ENCODE measurements at regions not wholly inside any gene's neighbourhood (a gene's known extent, or its start where the extent isn't known, plus 50 kb on each side); places are given as distances from the start of the nearest gene placed in this dataset.
"Not testable (repeated sequence)": the region's sequence is repeated elsewhere in the genome, so short reads cannot be mapped to it uniquely, and the experiment has no call there.

DNA sequence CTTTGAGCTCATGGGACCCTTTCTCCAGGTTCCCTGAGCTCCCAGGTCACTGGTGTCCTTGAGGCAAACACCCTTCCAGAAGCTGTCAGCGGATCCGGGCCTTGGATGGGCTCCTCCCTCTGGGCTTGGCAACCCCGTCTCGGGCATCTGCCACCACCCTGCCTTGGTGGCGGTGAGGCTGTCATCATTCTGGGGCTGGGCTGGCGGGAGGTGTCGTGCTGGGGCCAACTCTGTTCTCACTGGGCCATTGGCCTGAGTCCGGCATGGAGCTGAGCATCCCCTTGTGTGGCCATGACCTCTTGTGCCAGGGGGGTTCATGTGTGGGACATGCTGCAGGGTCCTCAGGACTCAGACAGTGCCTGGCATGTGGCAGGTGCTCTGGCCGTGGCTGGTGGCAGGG, 197.6 kb downstream of the LAT start:
- DNase-seq = no peak

- not testable (repeated sequence) for DNase-seq
Observed at GRCh38 chr16:29181921-29182411, 197.1 kb downstream of the LAT start.

- not testable (repeated sequence) for DNase-seq
Observed at GRCh38 chr16:29181254-29181780, 196.5 kb downstream of the LAT start.

GRCh38 chr16:29180206-29180600, 195.4 kb downstream of the LAT start:
- DNase-seq = not testable (repeated sequence)

DNA sequence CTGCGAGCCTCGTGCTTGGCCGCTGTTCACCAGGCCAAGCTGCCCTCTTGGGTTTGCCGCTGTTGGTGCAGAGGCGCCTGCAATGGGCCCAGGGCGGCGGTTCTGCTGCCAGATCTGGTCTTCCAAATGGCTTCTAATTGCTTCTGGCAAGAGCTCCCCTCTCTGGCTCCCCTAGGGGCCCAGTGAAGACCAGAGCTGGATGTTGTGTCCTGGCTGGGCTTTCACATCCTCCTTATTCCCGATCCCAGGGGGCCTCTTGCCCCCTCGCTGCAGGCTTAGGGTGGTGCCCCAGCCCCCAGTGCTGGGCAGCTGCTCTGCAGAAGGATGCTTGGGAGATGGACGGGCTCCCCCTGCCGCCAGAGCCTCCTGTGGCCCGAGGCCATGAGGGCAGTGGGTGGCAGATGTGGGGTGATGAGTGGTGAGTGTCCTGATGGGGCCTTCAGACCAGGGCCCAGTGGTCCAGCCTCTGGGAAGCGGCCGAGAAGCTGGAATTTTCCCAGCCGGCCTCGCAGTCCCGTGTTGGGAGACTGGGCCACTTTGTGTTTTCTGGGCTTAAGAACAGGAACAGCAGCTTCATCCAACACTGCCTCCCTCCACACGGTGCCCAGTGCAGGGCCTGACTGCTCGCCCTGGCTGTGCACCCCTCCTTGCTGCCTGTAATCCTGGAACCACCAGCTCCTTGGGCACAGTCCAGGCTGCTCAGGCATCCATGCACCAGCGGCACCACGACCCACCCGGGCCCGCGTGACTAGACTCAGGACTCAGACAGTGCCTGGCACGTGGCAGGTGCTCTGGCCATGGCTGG, 194.8 kb downstream of the LAT start:
- DNase-seq = not testable (repeated sequence)

DNA sequence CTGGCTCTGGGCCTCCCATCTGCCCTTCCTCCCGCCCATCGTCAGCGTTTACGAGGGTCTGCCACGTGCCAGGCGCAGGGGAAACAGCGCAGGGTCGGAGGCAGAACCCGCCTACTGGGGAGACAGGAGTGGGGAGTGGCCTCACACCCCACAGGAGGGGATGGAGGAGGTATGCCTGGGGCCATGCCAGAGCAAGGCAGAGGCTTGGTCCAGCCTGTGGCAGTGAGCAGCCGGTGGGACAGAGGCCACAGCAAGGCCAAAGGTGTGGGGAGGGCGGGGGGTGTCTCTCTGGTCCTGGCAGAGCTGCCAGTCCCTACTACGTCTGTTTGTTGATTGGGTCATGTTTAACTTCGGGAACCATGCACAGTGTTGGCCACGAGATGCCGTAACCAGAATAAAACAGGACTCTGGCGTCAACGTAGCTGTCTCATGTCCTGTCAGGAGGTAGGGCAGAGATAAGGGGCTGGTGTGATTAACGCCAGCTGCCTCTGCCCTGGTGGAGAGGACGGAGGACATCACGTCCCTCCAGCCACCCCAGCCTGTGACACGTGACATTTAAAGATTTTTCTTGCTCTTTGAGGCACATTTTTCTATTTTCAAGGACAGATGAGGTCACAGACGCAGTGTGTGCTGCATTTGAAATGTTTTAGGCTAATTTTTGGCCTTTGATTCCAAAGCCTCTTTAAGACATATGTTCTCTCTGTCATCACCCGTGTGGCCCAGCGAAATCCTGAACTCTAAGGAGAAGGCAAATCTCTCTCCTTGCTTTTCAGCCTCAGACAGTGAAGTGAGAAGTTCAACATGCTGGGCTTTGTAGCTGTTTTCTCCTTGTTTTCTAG, 193.3 kb downstream of the LAT start:
- DNase-seq = not testable (repeated sequence)

- not testable (repeated sequence) for DNase-seq
Observed at GRCh38 chr16:29177203-29177887, 192.5 kb downstream of the LAT start.

DNA sequence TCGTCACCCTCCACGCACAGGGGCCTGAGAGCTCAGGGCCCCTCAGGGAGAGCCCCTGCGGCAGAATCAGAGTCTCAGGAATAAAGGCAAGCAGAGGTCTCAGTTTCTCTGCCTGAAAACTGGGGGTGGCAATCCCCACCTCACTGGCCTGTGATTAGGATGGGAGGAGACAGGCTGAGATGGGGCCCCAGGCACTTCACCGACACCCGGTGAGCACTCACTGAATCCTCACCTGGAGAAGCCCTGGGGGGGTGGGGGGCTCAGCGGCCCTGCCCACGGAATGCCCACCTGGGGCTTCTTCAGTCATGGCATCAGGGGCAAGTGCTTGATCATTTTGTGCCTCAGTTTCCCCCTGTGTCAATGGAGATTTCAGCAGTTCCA, 192.0 kb downstream of the LAT start:
- DNase-seq = not testable (repeated sequence)

GRCh38 chr16:29176154-29176470, 191.3 kb downstream of the LAT start:
- not testable (repeated sequence) for DNase-seq

- DNase-seq = not testable (repeated sequence)
Observed at GRCh38 chr16:29175411-29176153, 190.7 kb downstream of the LAT start.

GRCh38 chr16:29173371-29174305, 188.8 kb downstream of the LAT start:
- DNase-seq = not testable (repeated sequence)

DNA sequence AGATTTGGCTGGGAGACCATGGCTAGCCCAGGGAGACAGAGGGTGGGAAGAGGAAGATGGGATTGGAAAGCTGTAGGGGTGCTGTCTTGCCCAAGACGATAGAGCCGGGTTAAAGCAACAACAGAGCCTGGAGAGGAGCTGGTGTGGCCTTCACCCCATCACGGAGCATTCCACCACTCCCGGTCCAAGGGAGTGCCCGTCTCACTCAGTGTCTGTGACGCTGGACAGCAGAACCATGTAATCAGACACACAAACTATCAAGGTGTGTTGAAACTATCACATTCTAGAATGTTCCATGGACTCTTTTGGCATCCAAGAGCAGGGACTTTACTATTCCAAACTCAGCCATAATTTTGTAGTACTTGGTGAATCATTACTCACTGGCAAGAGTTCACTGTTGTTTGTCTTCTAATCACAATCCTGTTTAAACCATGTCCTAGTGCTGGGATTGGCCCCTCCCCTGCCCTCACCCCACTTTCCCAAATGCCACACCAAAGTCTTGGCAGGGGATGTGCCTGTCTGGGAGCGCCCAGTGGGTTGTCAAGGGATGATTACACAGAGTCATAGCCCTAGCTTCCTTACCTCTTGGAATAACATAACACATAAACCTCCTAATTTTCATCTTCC, 187.4 kb downstream of the LAT start:
- DNase-seq = not testable (repeated sequence)

DNA sequence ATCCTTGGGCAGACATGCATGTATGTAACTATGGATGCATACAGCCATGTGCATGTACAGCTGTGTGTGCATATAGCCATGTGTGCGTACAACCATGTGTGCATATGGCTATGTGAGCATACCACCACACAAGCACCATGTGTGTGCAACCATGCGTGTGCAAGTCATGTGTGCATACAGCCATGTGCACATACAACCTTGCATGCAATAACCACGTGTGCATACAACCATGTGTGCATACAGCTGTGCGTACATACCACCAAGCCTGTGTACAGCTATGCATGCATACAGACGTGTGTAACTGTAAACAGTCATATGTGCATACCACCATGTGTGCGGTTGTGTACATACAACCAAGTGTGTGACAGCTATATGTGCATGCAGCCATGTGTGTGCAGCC, 186.4 kb downstream of the LAT start:
- DNase-seq = not testable (repeated sequence)

- not testable (repeated sequence) for DNase-seq
Observed at GRCh38 chr16:29170393-29171119, 185.7 kb downstream of the LAT start.

GRCh38 chr16:29169295-29169994, 184.6 kb downstream of the LAT start:
- DNase-seq = not testable (repeated sequence)

GRCh38 chr16:29168515-29169259, 183.8 kb downstream of the LAT start:
- DNase-seq = not testable (repeated sequence)

DNA sequence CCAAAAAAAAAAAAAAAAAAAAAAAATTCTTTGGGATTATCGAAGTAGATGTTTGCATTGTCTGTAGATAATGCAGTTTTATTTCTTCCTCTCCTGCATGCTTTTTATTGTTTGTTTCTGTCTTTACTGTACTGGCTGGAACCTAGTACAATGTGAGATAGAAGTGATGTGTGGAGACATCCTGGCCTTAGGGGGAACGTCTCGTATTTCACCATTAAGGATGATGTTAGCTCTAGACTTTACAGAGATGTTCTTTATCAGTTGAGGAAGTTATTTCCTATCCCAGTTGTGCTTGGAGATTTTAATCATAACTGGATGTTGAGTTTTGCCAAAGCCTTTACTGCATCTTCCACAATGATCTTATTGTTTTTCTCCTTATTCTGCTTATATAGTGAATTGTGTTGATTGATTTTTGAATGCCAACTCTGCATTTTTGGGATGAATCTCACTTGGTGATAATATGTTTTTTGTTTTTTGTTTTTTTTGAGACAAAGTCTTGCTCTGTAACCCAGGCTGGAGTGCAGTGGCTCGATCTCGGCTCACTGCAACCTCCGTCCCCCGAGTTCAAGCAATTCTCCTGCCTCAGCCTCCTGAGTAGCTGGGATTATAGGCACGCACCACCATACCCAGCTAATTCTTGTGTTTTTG, 179.7 kb downstream of the LAT start:
- not testable (repeated sequence) for DNase-seq
